Dedifferentiated amniotic fluid mesenchymal stem cell (primary cell): ENCODE measurements at regions not wholly inside any gene's neighbourhood (a gene's known extent, or its start where the extent isn't known, plus 50 kb on each side); places are given as distances from the start of the nearest gene placed in this dataset.

Source experiments
- DNase-seq: peaks from one replicate; pipeline ENCODE4 v3.0.0-alpha.2; 2016; ENCODE audit errors: extremely low spot score

- DNase-seq: peak; percentile 54
These were observed 137.3 kb upstream of the AGR3 start for GRCh38 chr7:17019106-17019505.

- DNase-seq: no peak
These were observed 138.5 kb upstream of the AGR3 start for GRCh38 chr7:17020250-17020649.

GRCh38 chr7:17021205-17021604 is 139.4 kb upstream of the AGR3 start:
- no peak for DNase-seq

GRCh38 chr7:17022920-17023319 is 141.1 kb upstream of the AGR3 start:
- DNase-seq: no peak

DNA sequence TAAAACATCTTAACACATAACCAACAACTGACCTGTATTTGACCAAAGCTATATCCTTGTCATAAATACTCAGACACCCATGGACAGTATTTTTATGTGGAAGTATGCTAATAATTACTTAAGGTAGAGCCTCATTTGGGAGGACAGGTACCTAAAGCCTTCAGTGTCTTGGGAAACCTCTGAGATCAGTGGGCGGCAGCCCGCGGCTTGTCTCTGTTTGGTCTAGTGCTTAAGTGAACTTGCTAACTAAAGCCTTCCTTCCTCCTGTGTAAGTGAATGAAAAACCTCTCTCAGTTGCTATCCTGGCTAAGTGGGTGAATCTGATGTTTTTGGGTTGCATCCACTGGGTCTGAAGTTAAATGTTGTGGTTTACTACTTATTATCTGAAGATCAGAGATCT is 144.5 kb upstream of the AGR3 start:
- no peak for DNase-seq

DNA sequence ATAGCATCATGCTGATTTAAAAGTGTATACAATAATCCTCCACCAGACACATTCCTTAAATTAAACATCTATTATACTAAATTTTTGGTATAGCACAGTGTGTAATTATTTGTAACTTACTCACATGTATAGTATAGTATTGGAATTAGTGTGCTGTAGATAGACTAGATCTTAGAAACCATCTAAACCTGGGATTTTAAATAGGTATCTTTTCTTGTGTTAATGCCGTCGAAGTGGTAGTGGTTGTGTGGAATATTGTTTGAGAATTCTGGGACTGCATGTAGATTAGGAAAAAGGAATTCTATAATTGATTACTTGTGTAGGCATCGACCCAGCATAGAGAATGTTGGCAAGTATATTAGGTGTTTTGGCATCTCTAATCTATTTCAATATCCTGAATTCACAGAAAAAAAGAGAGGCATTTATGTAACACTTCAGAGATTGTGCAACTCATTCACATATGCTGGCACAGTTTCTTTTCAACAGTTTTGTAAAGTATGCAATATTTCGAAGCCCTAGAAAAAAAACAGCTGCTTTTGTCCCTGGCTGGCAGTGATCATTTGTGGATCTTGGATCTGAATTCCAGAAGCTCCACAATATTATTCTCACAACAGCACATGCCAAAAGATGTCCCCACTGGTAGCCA is 145.5 kb upstream of the AGR3 start:
- DNase-seq: peak; percentile 56

- no peak for DNase-seq
These were observed 146.0 kb upstream of the AGR3 start for GRCh38 chr7:17027789-17028152.

- no peak for DNase-seq
These were observed 147.4 kb upstream of the AGR3 start for GRCh38 chr7:17029150-17029549.

DNA sequence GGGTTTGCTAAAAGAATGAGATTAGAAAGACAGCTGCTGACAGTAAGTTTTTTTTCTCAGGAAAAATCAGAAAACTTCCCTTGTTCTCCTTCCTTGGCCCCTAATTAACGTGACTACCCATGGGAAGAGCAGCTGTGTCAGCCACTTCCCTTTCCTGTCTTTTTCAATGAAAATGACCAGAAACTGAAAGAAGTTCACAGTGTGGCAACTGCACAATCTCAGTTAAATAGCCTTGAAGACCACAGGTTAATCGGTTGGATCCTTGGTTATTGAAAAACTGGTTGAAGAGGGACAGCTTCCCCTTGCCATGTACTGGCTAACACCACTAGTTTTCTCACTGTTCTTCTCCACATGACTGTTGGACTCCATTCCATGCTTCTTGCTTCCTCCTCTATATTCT is 148.8 kb upstream of the AGR3 start:
- DNase-seq: no peak

GRCh38 chr7:17031906-17032551 is 150.2 kb upstream of the AGR3 start:
- DNase-seq: no peak

DNA sequence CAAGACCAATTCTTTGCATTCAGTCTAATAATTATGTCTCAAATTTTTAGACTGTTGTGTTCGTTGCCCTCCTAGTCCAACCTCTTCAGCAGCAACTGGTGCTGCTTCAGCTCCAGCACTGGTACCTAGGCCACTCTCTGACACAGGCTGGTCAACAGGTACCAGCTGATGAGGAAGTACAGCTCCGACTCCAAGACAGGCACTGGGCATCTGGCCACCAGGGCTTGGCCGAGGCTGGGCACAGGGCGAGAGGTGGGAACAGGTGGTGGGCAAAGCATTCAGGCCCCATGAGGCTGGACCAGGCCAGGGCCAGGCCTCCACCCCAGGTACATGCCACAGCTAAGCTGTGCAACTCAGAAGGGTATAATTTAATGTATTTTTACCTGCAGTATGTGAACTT is 151.5 kb upstream of the AGR3 start:
- DNase-seq: no peak

GRCh38 chr7:17036584-17036983 is 154.8 kb upstream of the AGR3 start:
- no peak for DNase-seq

- no peak for DNase-seq
These were observed 155.6 kb upstream of the AGR3 start for GRCh38 chr7:17037356-17037755.

DNA sequence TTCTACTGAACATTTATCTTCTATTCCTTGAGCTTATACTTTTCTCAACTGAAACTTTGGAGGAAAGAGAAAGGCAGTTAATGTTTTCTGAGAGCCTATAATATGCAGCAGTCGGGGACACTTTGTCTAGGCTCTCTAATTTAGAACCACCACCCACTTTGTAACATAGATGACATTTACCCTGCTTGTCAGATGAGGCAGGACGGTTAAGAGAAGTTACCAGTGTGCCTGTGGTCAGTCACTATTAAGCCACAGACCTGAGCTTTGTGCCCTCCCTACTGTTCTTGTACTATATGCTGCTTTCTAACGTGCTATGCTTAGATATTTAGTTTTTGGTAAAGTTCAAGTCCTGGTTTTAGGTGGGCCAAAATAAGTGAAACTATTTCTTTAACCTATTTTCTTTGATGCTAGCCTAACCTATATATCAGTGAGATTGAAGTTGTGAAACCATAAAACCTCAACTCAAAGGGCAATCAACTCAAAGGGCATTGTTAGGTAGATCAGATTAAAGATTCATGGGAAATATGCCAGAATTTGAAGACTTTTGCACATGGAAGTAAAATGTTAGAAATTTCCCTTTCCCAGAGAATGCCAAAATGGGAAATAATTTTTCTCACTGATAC is 156.5 kb upstream of the AGR3 start:
- no peak for DNase-seq

GRCh38 chr7:17038783-17039170 is 157.0 kb upstream of the AGR3 start:
- no peak for DNase-seq

DNA sequence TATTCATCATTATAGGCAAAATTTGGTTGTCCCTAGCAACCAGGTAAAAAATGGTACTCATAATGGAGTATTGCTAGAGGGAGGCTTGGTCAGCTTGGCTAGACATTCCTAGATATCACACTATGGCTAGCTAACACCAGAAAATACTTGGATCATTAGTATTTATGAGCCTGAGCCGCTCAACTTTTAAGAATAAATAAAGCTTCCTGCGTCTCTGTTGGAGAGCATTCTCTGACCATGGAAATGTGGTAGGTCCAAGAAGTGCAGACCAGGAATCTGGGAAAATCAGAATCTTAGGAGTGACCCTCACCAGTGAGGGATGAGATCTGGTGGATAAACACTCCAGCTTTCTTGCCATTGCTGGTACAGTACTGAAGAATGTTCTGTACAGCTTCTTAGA is 157.6 kb upstream of the AGR3 start:
- DNase-seq: no peak

GRCh38 chr7:17040716-17041115 is 158.9 kb upstream of the AGR3 start:
- DNase-seq: no peak

GRCh38 chr7:17041324-17041723 is 159.5 kb upstream of the AGR3 start:
- peak; percentile 90 for DNase-seq

DNA sequence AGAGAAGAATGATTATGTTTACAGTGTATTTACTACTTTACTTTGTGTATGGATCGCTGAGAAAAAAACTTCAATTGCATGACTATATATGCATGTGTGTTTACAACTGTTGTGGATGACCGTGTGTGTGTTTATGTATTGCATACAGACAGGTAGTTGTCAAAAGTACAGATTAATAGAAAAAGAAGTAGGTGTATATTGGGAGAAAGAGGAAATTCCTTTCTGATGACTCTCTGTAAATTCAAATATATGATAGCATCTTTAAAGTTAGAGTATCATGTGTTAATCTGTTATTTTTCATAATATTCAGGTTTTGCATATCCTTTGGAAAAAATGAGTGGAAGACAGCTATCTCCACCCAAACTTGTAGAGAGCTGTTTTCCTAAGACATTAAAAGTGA is 160.4 kb upstream of the AGR3 start:
- DNase-seq: no peak

DNA sequence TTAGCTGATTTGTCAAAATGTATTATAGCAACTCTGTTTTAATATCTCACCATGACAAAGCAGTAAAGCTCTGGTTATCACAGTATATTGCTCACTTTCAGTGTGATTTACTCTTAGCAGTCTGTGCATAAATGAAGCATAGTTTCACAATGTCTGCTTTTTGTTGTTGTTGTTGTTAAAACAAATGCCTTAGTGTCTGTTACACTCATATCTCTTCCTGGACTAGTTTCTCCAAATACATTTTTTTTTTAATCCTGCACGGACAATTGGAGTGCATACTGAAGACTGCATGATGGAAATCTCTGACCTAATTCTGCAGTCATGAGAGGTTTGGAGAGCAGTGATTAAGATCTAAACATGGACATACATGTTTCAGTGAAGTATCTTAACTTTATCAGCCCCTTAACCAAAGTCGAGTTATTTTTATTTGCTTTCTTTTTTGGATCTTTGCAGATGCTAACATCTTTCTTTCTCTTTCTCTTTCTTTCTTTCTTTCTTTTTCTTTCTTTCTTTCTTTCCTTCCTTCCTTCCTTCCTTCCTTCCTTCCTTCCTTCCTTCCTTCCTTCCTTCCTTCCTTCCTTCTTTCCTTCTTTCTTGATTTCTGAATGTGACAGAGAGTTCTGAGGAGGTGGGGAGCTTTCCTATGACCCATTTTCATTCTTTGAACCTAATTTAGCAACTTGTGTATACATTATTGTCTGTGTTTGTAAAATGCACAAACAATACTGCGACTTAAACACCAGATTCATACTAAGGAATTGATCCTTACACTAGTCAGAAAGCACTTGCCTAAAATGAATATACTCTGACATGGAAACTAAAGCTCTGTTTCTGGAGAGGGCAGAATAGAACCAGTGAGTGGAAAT is 161.5 kb upstream of the AGR3 start:
- DNase-seq: peak; percentile 61

DNA sequence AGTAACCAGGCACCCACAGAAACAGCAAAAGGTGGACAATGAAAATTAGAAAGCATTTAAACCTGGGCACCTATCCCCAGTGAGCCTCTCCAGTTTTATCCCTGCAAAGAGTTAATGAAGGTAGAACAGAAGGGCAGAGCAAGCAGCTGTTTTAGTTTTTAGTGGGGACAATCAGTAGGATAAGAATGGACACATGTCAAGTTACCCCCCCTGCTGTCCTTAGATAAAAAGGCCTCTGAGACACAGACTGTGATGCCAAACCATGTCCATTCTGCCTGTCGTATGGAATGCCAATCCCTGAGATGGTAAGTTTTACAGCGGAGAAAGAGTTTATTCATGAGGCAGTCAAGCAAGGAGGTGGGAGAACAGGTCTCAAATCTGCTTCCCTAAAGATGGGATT is 162.6 kb upstream of the AGR3 start:
- DNase-seq: no peak

DNA sequence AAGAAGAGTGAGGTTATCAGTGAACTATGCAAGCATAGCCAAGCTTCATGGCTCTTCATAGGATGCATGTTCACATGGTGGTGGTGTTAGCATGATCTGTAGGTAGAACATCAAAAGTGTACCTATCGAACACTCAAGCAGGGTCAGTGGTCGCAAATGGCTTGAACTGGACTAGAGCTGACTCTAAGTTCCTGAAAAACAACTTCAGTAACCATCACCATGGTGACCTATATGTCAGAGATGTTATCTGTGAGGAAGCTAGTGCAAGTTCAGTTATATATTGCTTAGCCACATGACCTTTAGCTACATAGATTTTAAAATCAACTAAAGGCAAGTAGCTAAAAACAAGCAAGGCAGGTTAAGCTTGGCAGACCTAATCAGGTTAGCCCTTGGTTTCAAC is 163.1 kb upstream of the AGR3 start:
- DNase-seq: no peak

- DNase-seq: no peak
These were observed 164.5 kb upstream of the AGR3 start for GRCh38 chr7:17046259-17046658.
